A549 (cell line): ENCODE measurements at regions not wholly inside any gene's neighbourhood (a gene's known extent, or its start where the extent isn't known, plus 50 kb on each side); places are given as distances from the start of the nearest gene placed in this dataset.

Source experiments
- ATAC-seq, 2 experiments: fragments of 200-7000 bp in 1 of 2; fragments of >200 bp in 1 of 2; cut with Nextera tagmentation in 1 of 2; cut with Tn5 transposase in 1 of 2; 3 replicates each; pipeline versions ENCODE4 v1.8.0 to v1.9.1; 2018 to 2020; ENCODE audit warnings: mild to moderate bottlenecking in 1 of 2, moderate library complexity in 1 of 2
- CTCF ChIA-PET: fragments of 300-600 bp; sonication (Branson Sonifier 250); formaldehyde crosslinking; extraction: SDS; loops from one replicate; lab custom pipeline; 2021; ENCODE audit warnings: antibody characterized with exemption, inconsistent platforms; lab: Yijun Ruan, JAX
- POLR2A ChIA-PET: fragments of 350-600 bp; formaldehyde crosslinking; extraction: SDS; loops from one replicate; lab custom pipeline; 2021; ENCODE audit warnings: antibody characterized with exemption, inconsistent platforms; lab: Yijun Ruan, JAX
- DNase-seq, 2 experiments: peaks; one replicate each; pipeline versions ENCODE4 v3.0.0 to v3.0.0-alpha.2; 2011 to 2016; ENCODE audit warnings: low read depth in 1 of 2, low spot score in 1 of 2
- FAIRE-seq: peaks from 2 replicates; lab custom pipeline; 2011; peaks lifted over from hg19 to GRCh38; lab: Jason Lieb, UNC
- H3K27ac ChIP-seq, 2 experiments: fragments of >200 bp; sonication (Bioruptor Twin); formaldehyde crosslinking; 3 replicates each; pipeline ENCODE4 v1.5.1; 2016 to 2017
- H3K4me1 ChIP-seq: fragments of >200 bp; sonication (Bioruptor Twin); formaldehyde crosslinking; 3 replicates; pipeline ENCODE4 v1.6.1; 2016
- H3K4me2 ChIP-seq: fragments of >200 bp; sonication (Bioruptor Twin); formaldehyde crosslinking; 3 replicates; pipeline ENCODE4 v1.6.1; 2016
- H3K4me3 ChIP-seq: fragments of >200 bp; sonication (Bioruptor Twin); formaldehyde crosslinking; 3 replicates; pipeline ENCODE4 v1.5.1; 2016
- H3K9me3 ChIP-seq: fragments of >200 bp; sonication (Bioruptor Twin); formaldehyde crosslinking; 3 replicates; pipeline ENCODE4 v1.6.1; 2016
- CBX8 ChIP-seq: fragments of 200-600 bp; sonication (generic); IDR thresholded peaks from 2 replicates; pipeline ENCODE4 v1.6.1; 2016
- CHD4 ChIP-seq: fragments of 200-600 bp; sonication (generic); IDR thresholded peaks from 2 replicates; pipeline ENCODE4 v1.6.1; 2016; ENCODE audit warnings: antibody characterized with exemption, mild to moderate bottlenecking, borderline replicate concordance
- CTCF ChIP-seq: fragments of >200 bp; sonication (Bioruptor Twin); formaldehyde crosslinking; IDR thresholded peaks from 3 replicates; pipeline ENCODE4 v1.5.1; 2016
- EP300 ChIP-seq, 2 experiments: fragments of >200 bp; sonication (Bioruptor Twin); formaldehyde crosslinking; IDR thresholded peaks; 2 replicates in 1 of 2; 3 replicates in 1 of 2; pipeline ENCODE4 v1.6.1; 2016 to 2017
- FOSB ChIP-seq: fragments of 250-450 bp; sonication (Bioruptor Pico); IDR thresholded peaks from 2 replicates; pipeline ENCODE4 v1.5.0; 2020; ENCODE audit warnings: mild to moderate bottlenecking, moderate library complexity
- GATA3 ChIP-seq: IDR thresholded peaks from 2 replicates; pipeline ENCODE4 v1.6.1; 2012; ENCODE audit warnings: borderline replicate concordance
- HES2 ChIP-seq: fragments of >200 bp; sonication (Bioruptor Twin); formaldehyde crosslinking; IDR thresholded peaks from 2 replicates; pipeline ENCODE4 v1.6.1; 2016
- HEYL ChIP-seq: fragments of 250-450 bp; sonication (Bioruptor Pico); IDR thresholded peaks from 2 replicates; pipeline ENCODE4 v1.8.0; 2021; ENCODE audit warnings: mild to moderate bottlenecking, moderate library complexity
- HOXB5 ChIP-seq: fragments of 250-450 bp; sonication (Bioruptor Pico); IDR thresholded peaks from 2 replicates; pipeline ENCODE4 v1.5.0; 2020; ENCODE audit warnings: mild to moderate bottlenecking, moderate library complexity
- JUN ChIP-seq, 2 experiments: fragments of >200 bp; sonication (Bioruptor Twin); formaldehyde crosslinking; IDR thresholded peaks; 2 replicates in 1 of 2; 3 replicates in 1 of 2; pipeline ENCODE4 v1.6.1; 2016 to 2017
- KDM1A ChIP-seq: fragments of 200-600 bp; sonication (generic); IDR thresholded peaks from 2 replicates; pipeline ENCODE4 v1.6.1; 2016; ENCODE audit warnings: low read depth, mild to moderate bottlenecking
- MYC ChIP-seq: IDR thresholded peaks from 2 replicates; pipeline ENCODE4 v1.6.1; 2012; ENCODE audit warnings: mild to moderate bottlenecking, inconsistent platforms, low read length, improper control_type of control experiment, borderline replicate concordance
- NPAS2 ChIP-seq: fragments of 250-450 bp; sonication (Bioruptor Pico); IDR thresholded peaks from 2 replicates; pipeline ENCODE4 v1.8.0; 2022; ENCODE audit warnings: mild to moderate bottlenecking, moderate library complexity, borderline replicate concordance
- NR3C1 ChIP-seq: fragments of >200 bp; sonication (Bioruptor Twin); formaldehyde crosslinking; IDR thresholded peaks from 3 replicates; pipeline ENCODE4 v1.6.1; 2017
- POLR2A ChIP-seq: IDR thresholded peaks from 2 replicates; pipeline ENCODE4 v1.6.1; 2012; ENCODE audit warnings: mild to moderate bottlenecking, low read length
- POLR2AphosphoS2 ChIP-seq: conservative IDR thresholded peaks from 2 replicates; pipeline ENCODE4 v1.6.1; 2012; ENCODE audit warnings: low read length, improper control_type of control experiment, inconsistent platforms
- RCOR1 ChIP-seq: fragments of 150-350 bp; IDR thresholded peaks from 2 replicates; pipeline ENCODE4 v1.6.1; 2014; ENCODE audit warnings: antibody characterized with exemption, low read length, low read depth
- SMC3 ChIP-seq: fragments of >200 bp; sonication (Bioruptor Twin); formaldehyde crosslinking; IDR thresholded peaks from 3 replicates; pipeline ENCODE4 v1.6.1; 2018; ENCODE audit warnings: inconsistent platforms
- SREBF2 ChIP-seq: fragments of 450-650 bp; IDR thresholded peaks from 2 replicates; pipeline ENCODE4 v1.6.1; 2014; ENCODE audit warnings: mild to moderate bottlenecking, moderate library complexity
- TFCP2L1 ChIP-seq: fragments of 250-450 bp; sonication (Bioruptor Pico); IDR thresholded peaks from 2 replicates; pipeline ENCODE4 v1.5.0; 2021; ENCODE audit warnings: mild to moderate bottlenecking
- WGBS: methylation state at CpG from one replicate; pipeline ENCODE4 v1.1.6; 2017; ENCODE audit errors: missing lambda C conversion rate; 5-methylcytosine and 5-hydroxymethylcytosine counted together
- TF ChIP-seq, protein P1 (sequence below): fragments of 450-650 bp; IDR thresholded peaks from 2 replicates; pipeline ENCODE4 v1.6.1; 2014; ENCODE audit warnings: antibody characterized with exemption
- TF ChIP-seq, protein P2 (sequence below): fragments of 200-600 bp; sonication (generic); IDR thresholded peaks from 2 replicates; pipeline ENCODE4 v1.6.1; 2016; ENCODE audit warnings: antibody characterized with exemption, mild to moderate bottlenecking, moderate library complexity
- TF ChIP-seq, protein P3 (sequence below): fragments of >200 bp; sonication (Bioruptor Twin); formaldehyde crosslinking; IDR thresholded peaks from 3 replicates; pipeline ENCODE4 v1.6.1; 2016

DNA sequence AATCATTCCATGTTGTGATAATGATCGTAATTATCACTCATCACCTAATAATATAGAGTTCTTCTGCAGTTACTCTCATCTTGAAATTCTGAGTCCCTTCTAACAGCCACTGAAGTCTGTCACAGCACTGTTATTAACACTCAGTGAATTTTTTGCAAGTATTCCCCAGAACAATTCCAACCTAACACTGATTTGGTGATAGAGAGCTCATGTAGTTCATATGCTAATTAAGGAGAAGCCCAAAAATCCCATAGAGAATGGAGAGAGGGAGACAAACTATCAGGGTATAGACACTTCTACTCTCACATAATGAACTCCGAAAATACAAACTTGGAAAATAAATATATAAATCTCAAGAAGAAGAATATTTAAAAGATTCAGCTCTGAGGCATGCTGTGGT is 1253.4 kb upstream of the NXPH2 start:
- POLR2A ChIA-PET = no interaction called here
- CTCF ChIA-PET = interaction anchor here (0.6 kb wide), 2 partner anchors 11 to 644 kb away, joined by 3 read pairs; no protein-coding TSS in a partner anchor
- 25% methylated on average over 2 of the region's 2 CpGs for WGBS

GRCh38 chr2:140027966-140028365 is 1247.8 kb upstream of the NXPH2 start:
- TF ChIP-seq CBX8 = no peak
- TF ChIP-seq SREBF2 = no peak
- TF ChIP-seq, protein P1, sequence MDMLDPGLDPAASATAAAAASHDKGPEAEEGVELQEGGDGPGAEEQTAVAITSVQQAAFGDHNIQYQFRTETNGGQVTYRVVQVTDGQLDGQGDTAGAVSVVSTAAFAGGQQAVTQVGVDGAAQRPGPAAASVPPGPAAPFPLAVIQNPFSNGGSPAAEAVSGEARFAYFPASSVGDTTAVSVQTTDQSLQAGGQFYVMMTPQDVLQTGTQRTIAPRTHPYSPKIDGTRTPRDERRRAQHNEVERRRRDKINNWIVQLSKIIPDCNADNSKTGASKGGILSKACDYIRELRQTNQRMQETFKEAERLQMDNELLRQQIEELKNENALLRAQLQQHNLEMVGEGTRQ = no peak
- no peak for TF ChIP-seq MYC
- TF ChIP-seq CHD4 = no peak
- no peak for TF ChIP-seq HEYL (CRISPR knock-in tag)
- TF ChIP-seq POLR2AphosphoS2 = no peak
- no peak for TF ChIP-seq KDM1A
- TF ChIP-seq, all 56 proteins: peak for 0
- no peak overlapping the region for H3K4me3 ChIP-seq
- no peak for FAIRE-seq
- no peak overlapping the region for H3K4me2 ChIP-seq
- H3K9me3 ChIP-seq = no peaks in the 10 kb centered on the region; the same call in 2 of the 3 replicates
- ATAC-seq = no peak
- DNase-seq = no peak
- H3K4me1 ChIP-seq = no peaks in the 10 kb centered on the region
- 43% methylated on average over 1 of the region's 1 CpG for WGBS
- H3K27ac ChIP-seq = no peak overlapping the region
- ChIA-PET POLR2A (no interaction called here), CTCF (no interaction called here)

More for the DNA sequence above, 1253.4 kb upstream of the NXPH2 start:
- Histone ChIP-seq H3K4me1 (no peaks in the 10 kb centered on the region), H3K27ac (no peak overlapping the region), H3K9me3 (no peaks in the 10 kb centered on the region; the same call in 2 of the 3 replicates), H3K4me3 (no peak overlapping the region)
- DNase-seq (no peak), ATAC-seq (no peak), FAIRE-seq (no peak)
- TF ChIP-seq EP300 (IDR thresholded peaks at IDR 0.05) (no peak), HOXB5 (CRISPR knock-in tag) (no peak), NPAS2 (CRISPR knock-in tag) (no peak), CBX8 (no peak), SMC3 (no peak), TFCP2L1 (CRISPR knock-in tag) (no peak), HES2 (no peak), KDM1A (no peak), FOSB (no peak), CTCF (no peak), GATA3 (no peak), NR3C1 (no peak), JUN (IDR thresholded peaks at IDR 0.05) (no peak), POLR2A (no peak), RCOR1 (no peak)
- TF ChIP-seq, protein P2, sequence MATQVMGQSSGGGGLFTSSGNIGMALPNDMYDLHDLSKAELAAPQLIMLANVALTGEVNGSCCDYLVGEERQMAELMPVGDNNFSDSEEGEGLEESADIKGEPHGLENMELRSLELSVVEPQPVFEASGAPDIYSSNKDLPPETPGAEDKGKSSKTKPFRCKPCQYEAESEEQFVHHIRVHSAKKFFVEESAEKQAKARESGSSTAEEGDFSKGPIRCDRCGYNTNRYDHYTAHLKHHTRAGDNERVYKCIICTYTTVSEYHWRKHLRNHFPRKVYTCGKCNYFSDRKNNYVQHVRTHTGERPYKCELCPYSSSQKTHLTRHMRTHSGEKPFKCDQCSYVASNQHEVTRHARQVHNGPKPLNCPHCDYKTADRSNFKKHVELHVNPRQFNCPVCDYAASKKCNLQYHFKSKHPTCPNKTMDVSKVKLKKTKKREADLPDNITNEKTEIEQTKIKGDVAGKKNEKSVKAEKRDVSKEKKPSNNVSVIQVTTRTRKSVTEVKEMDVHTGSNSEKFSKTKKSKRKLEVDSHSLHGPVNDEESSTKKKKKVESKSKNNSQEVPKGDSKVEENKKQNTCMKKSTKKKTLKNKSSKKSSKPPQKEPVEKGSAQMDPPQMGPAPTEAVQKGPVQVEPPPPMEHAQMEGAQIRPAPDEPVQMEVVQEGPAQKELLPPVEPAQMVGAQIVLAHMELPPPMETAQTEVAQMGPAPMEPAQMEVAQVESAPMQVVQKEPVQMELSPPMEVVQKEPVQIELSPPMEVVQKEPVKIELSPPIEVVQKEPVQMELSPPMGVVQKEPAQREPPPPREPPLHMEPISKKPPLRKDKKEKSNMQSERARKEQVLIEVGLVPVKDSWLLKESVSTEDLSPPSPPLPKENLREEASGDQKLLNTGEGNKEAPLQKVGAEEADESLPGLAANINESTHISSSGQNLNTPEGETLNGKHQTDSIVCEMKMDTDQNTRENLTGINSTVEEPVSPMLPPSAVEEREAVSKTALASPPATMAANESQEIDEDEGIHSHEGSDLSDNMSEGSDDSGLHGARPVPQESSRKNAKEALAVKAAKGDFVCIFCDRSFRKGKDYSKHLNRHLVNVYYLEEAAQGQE = no peak
- TF ChIP-seq, protein P3, sequence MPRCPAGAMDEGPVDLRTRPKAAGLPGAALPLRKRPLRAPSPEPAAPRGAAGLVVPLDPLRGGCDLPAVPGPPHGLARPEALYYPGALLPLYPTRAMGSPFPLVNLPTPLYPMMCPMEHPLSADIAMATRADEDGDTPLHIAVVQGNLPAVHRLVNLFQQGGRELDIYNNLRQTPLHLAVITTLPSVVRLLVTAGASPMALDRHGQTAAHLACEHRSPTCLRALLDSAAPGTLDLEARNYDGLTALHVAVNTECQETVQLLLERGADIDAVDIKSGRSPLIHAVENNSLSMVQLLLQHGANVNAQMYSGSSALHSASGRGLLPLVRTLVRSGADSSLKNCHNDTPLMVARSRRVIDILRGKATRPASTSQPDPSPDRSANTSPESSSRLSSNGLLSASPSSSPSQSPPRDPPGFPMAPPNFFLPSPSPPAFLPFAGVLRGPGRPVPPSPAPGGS = no peak
- TF ChIP-seq, all 56 proteins: peak for 0
- H3K4me2 ChIP-seq = no peak overlapping the region
